GM12873 (cell line): ENCODE measurements at regions not wholly inside any gene's neighbourhood (a gene's known extent, or its start where the extent isn't known, plus 50 kb on each side); places are given as distances from the start of the nearest gene placed in this dataset.

Experiments used
- TF ChIP-seq, protein P1 (sequence below): IDR thresholded peaks from 2 replicates; pipeline ENCODE4 v1.5.1; 2012; ENCODE audit warnings: low read depth, mild to moderate bottlenecking, moderate library complexity, low read length, control low read depth; ENCODE audit not compliant: insufficient read depth; ENCODE audit errors: missing control alignments

DNA sequence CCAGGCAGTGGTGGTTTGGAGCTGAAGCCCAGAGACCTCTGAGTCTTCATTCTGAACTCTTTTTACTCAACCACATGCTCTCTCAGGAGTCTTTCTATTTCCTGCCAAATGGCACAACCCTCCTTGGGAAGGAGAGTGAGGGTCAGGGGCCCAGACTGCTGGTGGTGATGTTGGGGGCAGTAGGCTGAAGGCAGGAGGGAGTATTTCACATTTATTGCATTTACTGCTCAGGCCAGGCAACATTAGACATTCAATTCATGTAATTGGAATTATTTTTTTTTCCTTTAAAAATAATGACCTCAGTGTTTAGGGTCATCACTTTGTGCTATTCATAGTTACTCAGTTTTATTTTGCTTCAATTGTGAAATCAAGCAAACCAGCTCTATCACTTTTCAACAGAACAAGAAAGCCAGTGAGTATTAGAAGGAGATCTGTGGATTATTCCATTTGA is 311.3 kb upstream of the NT5C1B start:
- TF ChIP-seq, protein P1, sequence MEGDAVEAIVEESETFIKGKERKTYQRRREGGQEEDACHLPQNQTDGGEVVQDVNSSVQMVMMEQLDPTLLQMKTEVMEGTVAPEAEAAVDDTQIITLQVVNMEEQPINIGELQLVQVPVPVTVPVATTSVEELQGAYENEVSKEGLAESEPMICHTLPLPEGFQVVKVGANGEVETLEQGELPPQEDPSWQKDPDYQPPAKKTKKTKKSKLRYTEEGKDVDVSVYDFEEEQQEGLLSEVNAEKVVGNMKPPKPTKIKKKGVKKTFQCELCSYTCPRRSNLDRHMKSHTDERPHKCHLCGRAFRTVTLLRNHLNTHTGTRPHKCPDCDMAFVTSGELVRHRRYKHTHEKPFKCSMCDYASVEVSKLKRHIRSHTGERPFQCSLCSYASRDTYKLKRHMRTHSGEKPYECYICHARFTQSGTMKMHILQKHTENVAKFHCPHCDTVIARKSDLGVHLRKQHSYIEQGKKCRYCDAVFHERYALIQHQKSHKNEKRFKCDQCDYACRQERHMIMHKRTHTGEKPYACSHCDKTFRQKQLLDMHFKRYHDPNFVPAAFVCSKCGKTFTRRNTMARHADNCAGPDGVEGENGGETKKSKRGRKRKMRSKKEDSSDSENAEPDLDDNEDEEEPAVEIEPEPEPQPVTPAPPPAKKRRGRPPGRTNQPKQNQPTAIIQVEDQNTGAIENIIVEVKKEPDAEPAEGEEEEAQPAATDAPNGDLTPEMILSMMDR = no peak

DNA sequence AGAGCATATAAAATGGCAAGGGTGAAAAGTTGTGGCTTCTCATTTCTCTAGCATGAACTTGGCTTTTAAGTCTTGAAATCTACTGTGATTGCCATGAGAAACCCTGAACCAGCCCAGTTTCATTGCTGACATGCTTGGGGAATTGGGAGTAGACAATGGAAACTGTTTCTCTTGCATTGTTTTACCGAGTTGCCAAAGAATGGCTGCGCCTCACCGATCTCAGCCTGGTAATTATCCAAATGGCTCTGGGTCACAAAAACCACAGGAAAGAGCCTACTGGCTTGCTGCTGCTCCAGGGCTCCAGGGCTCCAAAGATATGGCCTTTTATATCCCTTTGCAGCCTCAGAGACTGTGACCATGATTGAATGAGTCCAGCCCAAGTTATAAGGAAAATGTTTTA is 310.4 kb upstream of the NT5C1B start:
- TF ChIP-seq, protein P1 = no peak

DNA sequence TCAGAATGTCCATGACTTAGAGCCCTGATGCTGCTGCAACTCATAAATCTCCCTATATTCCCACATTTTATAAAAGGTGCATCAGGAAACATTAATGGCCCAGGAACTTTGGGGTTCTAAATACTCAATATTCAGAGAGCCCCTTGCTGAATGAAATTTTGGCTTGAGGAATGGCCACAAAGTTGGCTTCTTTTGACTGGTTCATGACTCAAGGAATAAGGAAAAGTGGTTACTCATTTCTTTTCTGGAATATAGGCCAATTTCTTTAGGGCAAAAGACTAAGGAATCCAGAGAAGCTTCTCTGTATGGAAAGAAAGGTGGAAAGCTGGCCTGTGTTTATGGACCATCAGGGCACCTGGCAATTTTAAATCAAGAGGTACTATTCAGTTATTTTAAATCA is 308.9 kb upstream of the NT5C1B start:
- TF ChIP-seq, protein P1 = no peak

DNA sequence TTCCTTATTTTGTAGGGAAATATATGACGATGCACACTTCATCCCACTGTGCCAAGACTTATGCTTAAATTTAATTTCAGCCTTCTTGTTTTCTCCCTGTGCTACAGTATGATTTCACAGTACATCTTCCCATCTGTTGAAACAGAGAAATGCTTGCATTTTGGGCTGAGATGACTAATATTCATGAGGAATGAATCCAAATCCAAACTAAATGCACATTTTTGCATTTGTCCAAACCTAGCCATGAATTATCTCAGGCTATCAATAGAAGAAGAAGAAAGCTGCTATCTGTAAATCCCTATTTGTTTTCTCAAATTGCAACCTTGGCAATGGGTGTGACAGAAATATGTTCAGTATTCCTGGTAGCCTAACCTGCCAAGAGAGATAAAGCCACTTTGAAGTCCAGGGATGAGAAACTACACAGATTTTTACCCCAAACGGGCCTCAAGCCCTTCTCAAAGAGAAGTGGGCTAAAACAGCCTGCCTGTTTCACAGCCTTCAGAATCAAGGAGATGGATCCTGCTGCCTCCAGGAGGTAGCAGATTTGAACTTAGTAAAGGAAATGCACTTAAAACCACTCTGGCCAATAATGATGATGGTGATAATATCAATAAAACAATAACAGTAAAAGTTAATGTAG is 306.9 kb upstream of the NT5C1B start:
- TF ChIP-seq, protein P1 = no peak

DNA sequence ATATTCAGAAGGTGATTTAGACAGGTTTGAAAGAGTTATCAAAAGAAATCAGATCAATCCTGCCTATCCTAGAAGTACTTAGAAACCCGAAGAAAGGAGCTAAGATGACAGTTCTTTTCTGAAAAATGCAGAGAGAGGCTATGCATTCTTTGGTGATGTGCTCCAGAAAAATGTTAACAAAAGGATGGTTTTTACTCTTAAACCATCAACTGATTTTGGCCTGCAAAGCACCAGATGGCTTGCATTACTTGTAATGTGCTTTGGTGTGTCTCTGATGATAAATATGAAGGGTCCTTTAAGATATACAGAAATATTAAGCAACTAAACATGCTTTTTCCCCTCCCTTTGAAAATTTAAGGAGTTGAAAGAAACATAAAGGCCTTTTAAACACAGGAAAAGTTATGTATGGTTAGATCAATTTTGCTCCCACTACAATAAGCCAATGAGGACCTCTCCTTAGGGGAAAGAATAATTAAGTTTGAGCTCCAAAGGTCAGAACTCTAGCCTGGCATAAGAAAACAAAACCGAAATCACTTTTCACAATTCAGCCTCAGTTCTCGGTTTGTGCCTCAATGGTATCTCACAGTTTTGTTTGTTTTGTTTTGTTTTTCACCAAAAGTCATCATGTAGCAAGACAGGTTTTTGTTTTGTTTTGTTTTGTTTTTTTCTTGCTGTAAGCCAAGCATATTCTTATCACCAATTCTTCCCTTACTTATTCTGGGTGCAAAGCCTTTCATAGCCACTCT is 302.4 kb upstream of the NT5C1B start:
- TF ChIP-seq, protein P1 = no peak

DNA sequence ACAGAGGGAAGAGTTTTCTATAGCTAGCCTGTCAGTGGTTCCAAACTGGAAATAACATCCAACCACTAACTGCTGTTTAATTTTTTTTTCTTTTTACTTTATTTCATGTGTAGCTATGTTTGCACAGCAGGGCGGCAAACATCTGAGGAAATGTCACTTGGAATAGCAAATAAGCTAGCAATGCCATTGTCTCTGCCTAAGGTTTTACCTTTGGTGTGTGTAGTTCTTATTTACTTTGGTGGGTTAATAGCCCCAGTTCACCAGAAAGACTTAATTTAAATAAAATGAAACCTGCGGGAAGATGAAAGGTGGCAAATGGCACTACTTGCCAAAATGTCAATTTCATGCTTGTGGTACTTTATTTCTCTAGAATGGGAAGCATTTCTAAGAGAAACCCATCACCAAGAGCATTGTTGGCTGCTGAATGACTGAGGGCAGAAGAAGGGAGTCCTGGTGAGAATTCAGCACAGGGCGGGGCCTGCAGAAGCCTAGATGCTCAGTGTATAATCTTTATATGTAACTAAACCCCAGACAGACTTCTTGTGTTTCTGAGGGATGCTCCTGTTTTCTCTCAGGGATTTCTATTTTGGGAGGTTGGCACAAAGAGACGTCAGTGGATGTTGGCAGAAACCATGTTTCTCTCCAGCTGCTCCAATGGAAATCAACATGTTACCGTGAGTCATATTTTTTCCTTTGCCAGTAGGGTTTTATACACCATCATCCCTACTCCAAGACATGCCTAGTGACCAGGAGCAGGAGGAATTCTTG is 300.4 kb upstream of the NT5C1B start:
- TF ChIP-seq, protein P1 = no peak

DNA sequence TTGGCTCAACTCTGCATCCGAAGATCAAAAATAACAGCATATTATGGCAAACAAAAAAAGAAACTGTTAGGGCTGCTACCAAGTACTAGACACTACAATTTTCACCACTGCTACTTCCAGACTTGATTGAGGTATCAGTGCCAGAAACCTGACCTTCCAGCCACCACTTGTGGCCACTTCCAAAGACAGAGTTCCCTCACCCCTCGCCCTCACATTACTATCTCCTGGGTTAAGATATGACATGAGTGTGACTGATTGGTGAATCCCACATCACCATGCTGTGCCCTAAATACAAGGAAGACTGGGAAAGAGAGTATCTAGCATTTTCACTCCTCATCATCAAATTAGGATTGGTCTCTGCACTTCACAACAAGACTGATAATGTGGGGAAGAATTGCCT is 296.1 kb upstream of the NT5C1B start:
- TF ChIP-seq, protein P1 = no peak
